ENCODE measurements at regions not wholly inside any gene's neighbourhood (a gene's known extent, or its start where the extent isn't known, plus 50 kb on each side); places are given as distances from the start of the nearest gene placed in this dataset.

DNA sequence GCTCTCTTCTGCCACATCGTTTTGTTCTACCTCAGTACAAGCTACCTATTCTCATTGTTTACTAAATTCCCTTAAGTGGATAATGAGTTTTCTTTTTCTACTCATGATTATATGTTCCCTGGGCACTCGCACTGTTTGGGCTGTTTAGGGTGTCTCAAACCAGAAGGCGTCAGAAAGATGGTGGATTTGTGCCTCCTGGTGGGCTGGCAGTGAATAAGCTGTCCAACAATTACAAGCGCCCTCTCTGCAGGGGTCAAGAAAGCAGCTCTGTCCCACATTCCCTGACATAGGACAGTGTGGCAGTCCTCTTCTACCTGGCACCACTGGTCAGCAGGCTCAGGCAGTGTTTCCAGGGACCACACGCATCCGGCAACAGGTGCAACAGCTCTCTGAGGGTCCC, 173.4 kb upstream of the PPP2R3A start:
- CTCF ChIA-PET (ENCODE audit: partially characterized antibody), result interaction anchor here (0.9 kb wide), 1 partner anchor 10 kb away, joined by 3 read pairs; no protein-coding TSS in a partner anchor
- H3K4me1 Mint-ChIP-seq, result no peaks in the 10 kb centered on the region

DNA sequence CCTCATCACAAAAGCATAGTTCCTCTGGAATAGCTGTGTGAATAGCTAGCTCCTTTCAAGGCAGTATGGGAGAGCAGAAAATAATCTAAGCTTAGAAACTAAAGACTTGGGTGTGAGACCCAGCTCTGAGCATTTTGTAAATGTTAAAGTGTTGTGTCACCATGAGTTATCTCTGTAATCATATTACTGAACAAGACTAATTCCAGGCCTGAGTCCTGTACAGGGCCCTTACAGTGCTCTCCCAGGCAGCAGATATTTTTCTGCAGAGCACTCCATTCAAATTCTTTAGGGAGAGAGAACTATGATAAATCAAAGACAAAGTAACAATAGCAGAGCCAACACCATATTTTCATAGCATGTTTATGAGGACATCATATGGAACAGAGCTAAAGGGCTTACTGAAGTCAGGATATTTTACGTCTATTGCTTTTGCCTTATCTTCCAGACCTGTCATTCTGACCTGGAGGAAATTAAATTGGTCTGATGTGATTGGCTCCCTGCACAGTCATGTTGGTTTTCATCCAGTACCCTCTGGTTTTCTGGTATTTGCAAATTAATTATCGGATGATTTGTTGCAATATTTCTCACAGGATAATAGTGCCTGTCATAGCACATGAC, 172.6 kb upstream of the PPP2R3A start:
- no peak overlapping the region for H3K4me3 ChIP-seq (ENCODE audit: low read length in 2 of 2)
- H3K4me3 Mint-ChIP-seq, result no peak overlapping the region
- DNase-seq, result no peak
- H3K36me3 ChIP-seq (ENCODE audit: insufficient read depth, low read length), result no peaks in the 10 kb centered on the region
- no peaks in the 10 kb centered on the region for H3K27me3 Mint-ChIP-seq
- no peaks in the 10 kb centered on the region for H3K27me3 ChIP-seq (ENCODE audit: insufficient read depth, low read length)
- H3K36me3 Mint-ChIP-seq, result no peaks in the 10 kb centered on the region
- no peaks in the 10 kb centered on the region for H3K4me1 ChIP-seq (ENCODE audit: insufficient read depth, low read length)
- no peak overlapping the region for H3K27ac Mint-ChIP-seq
- H3K27ac ChIP-seq (ENCODE audit: low read depth, low read length), result no peak overlapping the region
- H3K4me1 Mint-ChIP-seq, result no peaks in the 10 kb centered on the region
- ChIA-PET POLR2A (ENCODE audit: partially characterized antibody) (no interaction called here), CTCF (ENCODE audit: partially characterized antibody) (no interaction called here)
- H3K9me3 ChIP-seq (ENCODE audit: control insufficient read depth in 1 of 2, low read length in 2 of 2), result no peaks in the 10 kb centered on the region
- intact Hi-C loops (cut with micrococcal nuclease), result no loop called here
- peaks cover 0 to 10% (median 5%) of the 10 kb centered on the region in 8 donors for H3K9me3 Mint-ChIP-seq

More for the DNA sequence above, 173.4 kb upstream of the PPP2R3A start:
- intact Hi-C loops (cut with micrococcal nuclease), result no loop called here
- Histone ChIP-seq H3K36me3 (ENCODE audit: insufficient read depth, low read length) (no peaks in the 10 kb centered on the region), H3K9me3 (ENCODE audit: control insufficient read depth in 1 of 2, low read length in 2 of 2) (no peaks in the 10 kb centered on the region), H3K27ac (ENCODE audit: low read depth, low read length) (no peak overlapping the region), H3K4me1 (ENCODE audit: insufficient read depth, low read length) (no peaks in the 10 kb centered on the region), H3K4me3 (ENCODE audit: low read length in 2 of 2) (no peak overlapping the region), H3K27me3 (ENCODE audit: insufficient read depth, low read length) (no peaks in the 10 kb centered on the region)
- Mint-ChIP-seq H3K4me3 (no peak overlapping the region), H3K36me3 (no peaks in the 10 kb centered on the region), H3K27ac (no peak overlapping the region), H3K27me3 (no peaks in the 10 kb centered on the region), H3K9me3 (peaks cover 0 to 10% (median 5%) of the 10 kb centered on the region in 8 donors)
- POLR2A ChIA-PET (ENCODE audit: partially characterized antibody), result no interaction called here
- DNase-seq, result no peak

DNA sequence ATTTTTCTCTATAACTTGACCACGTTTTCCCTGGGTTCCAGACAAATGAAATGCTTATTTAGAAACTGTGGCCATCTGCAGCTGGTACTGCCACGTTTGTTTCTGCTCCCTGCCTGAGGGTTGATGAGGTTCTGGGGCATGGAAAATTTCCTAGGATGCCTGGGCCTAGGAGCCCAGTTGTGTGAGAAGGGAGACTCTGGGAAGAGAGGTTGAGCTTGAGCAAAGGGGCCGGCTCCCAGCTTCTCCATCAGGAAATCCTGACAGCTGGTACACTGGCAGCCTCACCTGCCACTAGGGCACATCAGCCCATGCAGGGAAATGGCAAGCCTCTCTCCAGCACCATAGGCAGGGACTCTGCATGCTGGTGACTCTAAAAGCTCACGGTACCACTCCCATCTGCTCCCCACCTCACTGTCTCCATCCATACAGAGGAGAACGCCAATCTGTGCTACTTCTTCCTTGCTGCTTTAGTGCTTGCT, 165.4 kb upstream of the PPP2R3A start:
- no peaks in the 10 kb centered on the region for H3K9me3 ChIP-seq (ENCODE audit: control insufficient read depth in 1 of 2, low read length in 2 of 2)
- H3K4me3 Mint-ChIP-seq, result no peak overlapping the region
- H3K36me3 Mint-ChIP-seq, result no peaks in the 10 kb centered on the region
- H3K4me1 ChIP-seq (ENCODE audit: insufficient read depth, low read length), result no peaks in the 10 kb centered on the region
- ChIA-PET POLR2A (ENCODE audit: partially characterized antibody) (no interaction called here), CTCF (ENCODE audit: partially characterized antibody) (interaction anchor here (0.5 kb wide), 1 partner anchor 33 kb away, joined by 3 read pairs; no protein-coding TSS in a partner anchor)
- peaks cover 0 to 3% of the 10 kb centered on the region in 2 donors for H3K27me3 Mint-ChIP-seq
- no peak overlapping the region for H3K27ac ChIP-seq (ENCODE audit: low read depth, low read length)
- peaks cover 0 to 2% (median 0%) of the 10 kb centered on the region in 8 donors for H3K9me3 Mint-ChIP-seq
- peak overlapping the region in 1 of 7 donors; percentile 1 for H3K27ac Mint-ChIP-seq
- no peaks in the 10 kb centered on the region for H3K36me3 ChIP-seq (ENCODE audit: insufficient read depth, low read length)
- no peaks in the 10 kb centered on the region for H3K4me1 Mint-ChIP-seq
- intact Hi-C loops (cut with micrococcal nuclease), result no loop called here
- no peaks in the 10 kb centered on the region for H3K27me3 ChIP-seq (ENCODE audit: insufficient read depth, low read length)
- DNase-seq, result no peak
- H3K4me3 ChIP-seq (ENCODE audit: low read length in 2 of 2), result no peak overlapping the region

DNA sequence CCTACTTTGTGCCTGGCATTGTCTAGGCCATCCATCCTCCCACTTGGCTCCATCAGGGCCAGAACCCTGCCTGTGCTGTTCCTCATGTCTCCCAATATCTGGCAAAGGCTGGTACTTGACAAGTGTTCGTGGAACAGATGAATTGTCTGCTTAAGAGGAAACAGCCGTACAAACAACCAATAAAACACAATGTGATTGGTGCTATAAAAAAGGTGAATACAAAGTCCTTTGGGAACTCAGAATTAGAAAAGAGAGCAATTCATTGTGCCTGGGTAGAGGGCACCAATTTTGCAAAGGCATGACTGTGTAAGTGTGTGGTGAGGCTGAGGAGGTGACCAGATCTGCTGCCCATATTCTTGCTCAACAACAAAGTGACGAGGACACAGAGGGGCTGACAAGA, 164.5 kb upstream of the PPP2R3A start:
- Histone ChIP-seq H3K9me3 (ENCODE audit: control insufficient read depth in 1 of 2, low read length in 2 of 2) (no peaks in the 10 kb centered on the region), H3K27me3 (ENCODE audit: insufficient read depth, low read length) (no peaks in the 10 kb centered on the region), H3K4me3 (ENCODE audit: low read length in 2 of 2) (no peak overlapping the region), H3K27ac (ENCODE audit: low read depth, low read length) (no peak overlapping the region), H3K4me1 (ENCODE audit: insufficient read depth, low read length) (no peaks in the 10 kb centered on the region), H3K36me3 (ENCODE audit: insufficient read depth, low read length) (no peaks in the 10 kb centered on the region)
- peaks cover 0 to 4% of the 10 kb centered on the region in 2 donors for H3K27me3 Mint-ChIP-seq
- H3K4me3 Mint-ChIP-seq, result no peak overlapping the region
- H3K9me3 Mint-ChIP-seq, result peaks cover 0 to 2% (median 0%) of the 10 kb centered on the region in 8 donors
- H3K36me3 Mint-ChIP-seq, result no peaks in the 10 kb centered on the region
- ChIA-PET POLR2A (ENCODE audit: partially characterized antibody) (no interaction called here), CTCF (ENCODE audit: partially characterized antibody) (no interaction called here)
- intact Hi-C loops (cut with micrococcal nuclease), result no loop called here
- no peaks in the 10 kb centered on the region for H3K4me1 Mint-ChIP-seq
- no peak overlapping the region for H3K27ac Mint-ChIP-seq
- no peak for DNase-seq

DNA sequence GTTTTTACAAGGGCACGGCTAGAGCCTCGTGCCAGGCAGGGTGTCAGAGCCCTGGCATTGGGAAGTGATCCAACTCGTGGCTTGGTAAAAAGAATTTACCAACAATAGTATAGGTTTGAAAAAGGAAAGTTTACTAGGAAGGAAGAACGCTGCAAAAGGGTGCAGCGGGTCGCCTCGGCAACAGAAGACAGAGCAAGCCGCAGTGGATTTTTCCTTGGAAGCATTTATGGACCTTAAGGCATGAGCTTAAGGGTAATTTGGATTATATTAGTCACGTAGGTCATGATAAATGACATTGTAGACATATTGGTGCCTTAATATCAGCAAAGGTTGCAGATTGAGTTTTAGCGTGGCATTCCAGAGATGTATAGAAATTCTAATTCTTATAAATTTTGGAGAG, 163.4 kb upstream of the PPP2R3A start:
- H3K36me3 Mint-ChIP-seq, result no peaks in the 10 kb centered on the region
- H3K27me3 Mint-ChIP-seq, result peaks cover 0 to 4% of the 10 kb centered on the region in 2 donors
- Histone ChIP-seq H3K4me1 (ENCODE audit: insufficient read depth, low read length) (no peaks in the 10 kb centered on the region), H3K27ac (ENCODE audit: low read depth, low read length) (no peak overlapping the region), H3K36me3 (ENCODE audit: insufficient read depth, low read length) (no peaks in the 10 kb centered on the region), H3K9me3 (ENCODE audit: control insufficient read depth in 1 of 2, low read length in 2 of 2) (no peaks in the 10 kb centered on the region), H3K27me3 (ENCODE audit: insufficient read depth, low read length) (no peaks in the 10 kb centered on the region), H3K4me3 (ENCODE audit: low read length in 2 of 2) (no peak overlapping the region)
- intact Hi-C loops (cut with micrococcal nuclease), result no loop called here
- H3K4me1 Mint-ChIP-seq, result no peaks in the 10 kb centered on the region
- ChIA-PET POLR2A (ENCODE audit: partially characterized antibody) (no interaction called here), CTCF (ENCODE audit: partially characterized antibody) (no interaction called here)
- H3K27ac Mint-ChIP-seq, result no peak overlapping the region
- no peak overlapping the region for H3K4me3 Mint-ChIP-seq
- no peak for DNase-seq
- peaks cover 0 to 2% (median 0%) of the 10 kb centered on the region in 8 donors for H3K9me3 Mint-ChIP-seq

DNA sequence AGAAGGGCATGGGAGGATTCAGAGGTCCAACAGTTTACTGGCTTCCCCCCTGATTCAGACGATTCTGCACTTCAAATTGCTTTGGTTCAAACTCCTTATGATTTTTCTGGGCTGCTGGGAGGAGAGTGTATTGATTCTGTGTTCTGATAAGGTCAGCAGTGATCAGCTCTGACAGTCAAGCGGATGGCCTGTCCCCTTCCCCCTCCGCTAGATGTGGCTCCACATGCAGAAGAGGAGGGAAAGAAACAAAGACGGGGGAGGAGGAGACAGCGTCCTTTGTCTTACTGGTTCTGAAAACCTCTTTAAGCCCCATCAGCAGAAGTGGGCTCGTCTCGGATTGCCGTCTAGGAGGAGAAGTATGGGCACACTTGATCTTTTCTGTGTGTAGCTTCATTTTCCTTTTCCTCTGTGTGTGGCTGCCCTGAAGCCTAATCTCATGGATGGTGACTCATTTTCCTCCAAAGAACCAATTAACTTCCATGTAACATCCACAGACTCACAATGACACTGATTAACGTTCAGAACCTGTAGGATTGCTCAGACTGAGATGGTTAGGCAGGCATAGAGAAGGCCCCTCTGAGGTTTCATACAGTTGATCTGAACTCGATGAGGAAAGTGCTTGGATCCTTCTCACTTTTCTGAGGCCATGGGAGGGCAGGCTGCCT, 162.4 kb upstream of the PPP2R3A start:
- H3K4me3 ChIP-seq (ENCODE audit: low read length in 2 of 2), result no peak overlapping the region
- H3K27ac ChIP-seq (ENCODE audit: low read depth, low read length), result no peak overlapping the region
- no peaks in the 10 kb centered on the region for H3K9me3 ChIP-seq (ENCODE audit: control insufficient read depth in 1 of 2, low read length in 2 of 2)
- Mint-ChIP-seq H3K36me3 (no peaks in the 10 kb centered on the region), H3K4me1 (no peaks in the 10 kb centered on the region), H3K4me3 (no peak overlapping the region), H3K9me3 (peaks cover 0 to 2% (median 0%) of the 10 kb centered on the region in 8 donors), H3K27me3 (peaks cover 0 to 3% of the 10 kb centered on the region in 2 donors), H3K27ac (peak overlapping the region in 1 of 7 donors; percentile 12)
- no peaks in the 10 kb centered on the region for H3K36me3 ChIP-seq (ENCODE audit: insufficient read depth, low read length)
- CTCF ChIA-PET (ENCODE audit: partially characterized antibody), result no interaction called here
- DNase-seq, result no peak
- intact Hi-C loops (cut with micrococcal nuclease), result no loop called here
- no peaks in the 10 kb centered on the region for H3K4me1 ChIP-seq (ENCODE audit: insufficient read depth, low read length)
- POLR2A ChIA-PET (ENCODE audit: partially characterized antibody), result no interaction called here
- no peaks in the 10 kb centered on the region for H3K27me3 ChIP-seq (ENCODE audit: insufficient read depth, low read length)

DNA sequence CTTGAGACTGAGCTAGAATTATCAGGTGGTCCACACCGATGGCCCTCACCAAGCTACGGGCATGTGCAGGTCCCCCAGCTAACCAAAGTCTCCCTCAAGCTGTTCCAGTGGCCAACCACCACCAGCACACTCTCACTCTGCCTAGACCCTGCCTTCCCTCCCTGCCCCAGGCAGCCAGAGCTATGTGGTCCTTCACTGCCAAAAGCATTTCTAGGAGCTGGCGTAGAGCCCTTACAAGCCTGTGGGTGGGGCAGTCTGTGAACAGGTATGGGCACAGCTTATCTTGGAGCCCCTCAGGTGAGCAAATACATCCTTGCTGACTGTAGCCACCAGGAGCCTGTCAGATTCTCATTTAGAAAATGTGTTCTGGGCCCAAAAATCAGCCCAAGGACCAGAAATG, 159.8 kb upstream of the PPP2R3A start:
- H3K9me3 ChIP-seq (ENCODE audit: control insufficient read depth in 1 of 2, low read length in 2 of 2), result no peaks in the 10 kb centered on the region
- Mint-ChIP-seq H3K4me1 (peaks cover 0 to 3% (median 0%) of the 10 kb centered on the region in 4 donors), H3K27ac (no peak overlapping the region), H3K4me3 (no peak overlapping the region), H3K9me3 (peaks cover 0 to 4% (median 0%) of the 10 kb centered on the region in 8 donors), H3K36me3 (no peaks in the 10 kb centered on the region), H3K27me3 (peaks cover 0 to 2% of the 10 kb centered on the region in 2 donors)
- POLR2A ChIA-PET (ENCODE audit: partially characterized antibody), result no interaction called here
- intact Hi-C loops (cut with micrococcal nuclease), result no loop called here
- CTCF ChIA-PET (ENCODE audit: partially characterized antibody), result interaction anchor here (1.3 kb wide), 1 partner anchor 11 kb away, joined by 3 read pairs; no protein-coding TSS in a partner anchor
- no peaks in the 10 kb centered on the region for H3K36me3 ChIP-seq (ENCODE audit: insufficient read depth, low read length)
- no peak overlapping the region for H3K27ac ChIP-seq (ENCODE audit: low read depth, low read length)
- H3K4me1 ChIP-seq (ENCODE audit: insufficient read depth, low read length), result no peaks in the 10 kb centered on the region
- H3K27me3 ChIP-seq (ENCODE audit: insufficient read depth, low read length), result no peaks in the 10 kb centered on the region
- no peak overlapping the region for H3K4me3 ChIP-seq (ENCODE audit: low read length in 2 of 2)
- no peak for DNase-seq

All from CD4-positive, alpha-beta memory T cell (primary cell).